Heart left ventricle (tissue), 13 donors: ENCODE measurements at regions not wholly inside any gene's neighbourhood (a gene's known extent, or its start where the extent isn't known, plus 50 kb on each side); places are given as distances from the start of the nearest gene placed in this dataset.

Source experiments
- CTCF ChIP-seq, 12 donors: fragments of 200-600 bp; sonication (generic) in 4 of 12; IDR thresholded peaks; one replicate each; pipeline versions ENCODE4 v1.5.0 to v1.8.0; 2018 to 2022; ENCODE audit warnings: antibody characterized with exemption in 12 of 12, mild to moderate bottlenecking in 5 of 12
- POLR2A ChIP-seq, 2 donors: fragments of 450-650 bp; IDR thresholded peaks; one replicate each; pipeline ENCODE4 v1.6.1; 2017; ENCODE audit warnings: antibody characterized with exemption in 2 of 2, mild to moderate bottlenecking in 2 of 2, moderate library complexity in 2 of 2
- donor health status: ischemic (EF 13 %, LVEDD 7.1; RV severe dilation, severe dysfunction).
- donor health status: DM: no; HTN: yes; CAD: no.
- donor health status: DM: no; HTN: no; CAD: no.
- donor health status: ischemic (EF 25% LVEDD 6.9; RV normal size, moderate dysfunction).
- donor health status: ischemic (EF 25% LVEDD 5.7; RV mildly dilated, moderate dysfunction).
- donor health status: ischemic (EF 35%, LVEDD 5.7; RV mildly dilated, moderate dysfunction).
- donor health status: nonischemic (EF 11% LVEDD 7.7; RV severe dilation, severe dysfunction).
- donor health status: DM: yes; HTN: yes; CAD: no.
- donor health status: PGD.
- donor health status: ischemic (EF 29% LVEDD 5.4; RV normal size, mild dysfunction).
- donor health status: nonischemic (EF 23%, LVEDD 6.1; RV moderate dilation, normal function).

GRCh38 chr10:111455776-111456426, 379.1 kb downstream of the ADRA2A start:
- TF ChIP-seq CTCF (IDR thresholded peaks at IDR 0.05) (no peak), POLR2A (IDR thresholded peaks at IDR 0.05) (no peak)
